SJCRH30 (cell line): ENCODE measurements at regions not wholly inside any gene's neighbourhood (a gene's known extent, or its start where the extent isn't known, plus 50 kb on each side); places are given as distances from the start of the nearest gene placed in this dataset.

Source experiments
- DNase-seq, 2 experiments: peaks; one replicate each; pipeline ENCODE4 v3.0.0-alpha.2; 2015 to 2020
- H3K27ac ChIP-seq: fragments of 250-450 bp; sonication (Bioruptor Pico); 2 replicates; pipeline ENCODE4 v1.5.1; 2020; ENCODE audit warnings: mild to moderate bottlenecking, moderate library complexity
- H3K27me3 ChIP-seq: fragments of 250-450 bp; sonication (Bioruptor Pico); 2 replicates; pipeline ENCODE4 v1.5.1; 2020; ENCODE audit warnings: mild to moderate bottlenecking, moderate library complexity
- H3K36me3 ChIP-seq: fragments of 250-450 bp; sonication (Bioruptor Pico); 2 replicates; pipeline ENCODE4 v1.5.1; 2020; ENCODE audit warnings: mild to moderate bottlenecking, moderate library complexity
- H3K4me1 ChIP-seq: fragments of 250-450 bp; sonication (Bioruptor Pico); 2 replicates; pipeline ENCODE4 v1.5.1; 2020; ENCODE audit warnings: mild to moderate bottlenecking, moderate library complexity
- H3K4me3 ChIP-seq: fragments of 250-450 bp; sonication (Bioruptor Pico); 2 replicates; pipeline ENCODE4 v1.5.1; 2020; ENCODE audit warnings: mild to moderate bottlenecking, moderate library complexity
- H3K9me3 ChIP-seq: fragments of 250-450 bp; sonication (Bioruptor Pico); replicated peaks from 2 replicates; pipeline ENCODE4 v1.5.1; 2020; ENCODE audit warnings: mild to moderate bottlenecking, moderate library complexity

DNA sequence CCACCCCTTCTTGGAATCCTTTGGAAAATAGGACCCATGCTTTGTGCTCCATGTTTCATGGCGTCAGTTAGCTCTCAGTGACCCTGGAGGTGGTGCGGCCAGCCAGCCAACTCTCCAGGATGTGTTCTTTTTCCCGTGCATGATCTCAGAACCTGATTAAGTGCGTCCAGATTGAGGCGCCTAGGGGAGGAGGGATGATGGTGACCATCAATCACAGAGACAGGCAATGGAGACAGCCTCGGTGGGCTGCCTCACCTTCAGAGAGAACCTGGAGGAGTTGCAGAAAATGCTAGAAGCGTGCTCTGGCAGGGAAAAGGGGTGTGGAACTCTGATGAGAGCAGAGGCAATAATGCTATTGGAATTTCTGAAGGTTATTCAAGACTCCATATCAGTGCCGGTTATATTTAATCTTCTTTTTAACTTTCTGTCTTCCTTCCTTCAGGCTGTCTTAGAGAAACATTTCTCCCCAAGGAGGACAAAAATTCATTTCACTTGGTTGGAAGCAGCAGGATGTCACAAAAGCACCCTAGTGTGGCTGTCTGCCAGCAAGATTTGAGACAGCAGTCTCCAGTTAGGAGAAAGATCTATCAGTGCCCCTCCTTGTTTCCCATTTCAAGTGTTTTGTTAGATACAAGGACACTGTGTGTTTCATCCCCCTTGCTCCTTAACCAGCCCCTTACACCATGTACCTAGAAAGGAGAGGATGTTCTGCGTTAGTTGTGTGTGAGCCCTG is 53.3 kb upstream of the IGF1 start:
- H3K27me3 ChIP-seq, result no peaks in the 10 kb centered on the region
- peaks cover under 1% of the 10 kb centered on the region for H3K4me1 ChIP-seq
- no peak overlapping the region for H3K4me3 ChIP-seq
- DNase-seq, result no peak
- no peaks in the 10 kb centered on the region for H3K36me3 ChIP-seq
- H3K9me3 ChIP-seq, result no peaks in the 10 kb centered on the region
- H3K27ac ChIP-seq, result no peak overlapping the region
